ENCODE measurements at regions not wholly inside any gene's neighbourhood (a gene's known extent, or its start where the extent isn't known, plus 50 kb on each side); places are given as distances from the start of the nearest gene placed in this dataset.
"Not testable (repeated sequence)": the region's sequence is repeated elsewhere in the genome, so short reads cannot be mapped to it uniquely, and the experiment has no call there.

GRCh38 chr18:43744960-43745745, 467.9 kb upstream of the SYT4 start:
- no peak for DNase-seq

- no peak for DNase-seq
Observed at GRCh38 chr18:43751203-43751602, 473.9 kb upstream of the SYT4 start.

- no peak for DNase-seq
Observed at GRCh38 chr18:43751835-43752234, 474.5 kb upstream of the SYT4 start.

GRCh38 chr18:43757273-43757672, 480.0 kb upstream of the SYT4 start:
- no peak for DNase-seq

- DNase-seq: no peak
Observed at GRCh38 chr18:43758734-43759133, 481.4 kb upstream of the SYT4 start.

- DNase-seq: no peak
Observed at GRCh38 chr18:43760010-43760409, 482.7 kb upstream of the SYT4 start.

GRCh38 chr18:43772907-43773306, 495.6 kb upstream of the SYT4 start:
- no peak for DNase-seq

GRCh38 chr18:43774497-43774896, 497.2 kb upstream of the SYT4 start:
- DNase-seq: no peak

GRCh38 chr18:43775591-43775990, 498.3 kb upstream of the SYT4 start:
- no peak for DNase-seq

GRCh38 chr18:43776997-43777396, 499.7 kb upstream of the SYT4 start:
- no peak for DNase-seq

GRCh38 chr18:43777636-43778304, 500.5 kb upstream of the SYT4 start:
- no peak for DNase-seq

- no peak for DNase-seq
Observed at GRCh38 chr18:43780782-43781340, 503.6 kb upstream of the SYT4 start.

GRCh38 chr18:43785158-43785557, 507.9 kb upstream of the SYT4 start:
- DNase-seq: no peak

GRCh38 chr18:43786893-43787292, 509.6 kb upstream of the SYT4 start:
- no peak for DNase-seq

- not testable (repeated sequence) for DNase-seq
Observed at GRCh38 chr18:43787721-43788120, 510.4 kb upstream of the SYT4 start.

- DNase-seq: no peak
Observed at GRCh38 chr18:43789234-43790000, 512.1 kb upstream of the SYT4 start.

- no peak for DNase-seq
Observed at GRCh38 chr18:43793910-43794309, 516.6 kb upstream of the SYT4 start.

GRCh38 chr18:43794363-43794762, 517.1 kb upstream of the SYT4 start:
- no peak for DNase-seq

GRCh38 chr18:43797347-43797746, 520.1 kb upstream of the SYT4 start:
- DNase-seq: no peak

- no peak for DNase-seq
Observed at GRCh38 chr18:43800584-43800983, 523.3 kb upstream of the SYT4 start.

GRCh38 chr18:43805646-43806194, 528.4 kb upstream of the SYT4 start:
- no peak for DNase-seq

GRCh38 chr18:43812627-43813026, 535.3 kb upstream of the SYT4 start:
- no peak for DNase-seq

- DNase-seq: no peak
Observed at GRCh38 chr18:43819397-43819796, 542.1 kb upstream of the SYT4 start.

Data from GDM1 (cell line).